ENCODE measurements at regions not wholly inside any gene's neighbourhood (a gene's known extent, or its start where the extent isn't known, plus 50 kb on each side); places are given as distances from the start of the nearest gene placed in this dataset.

DNA sequence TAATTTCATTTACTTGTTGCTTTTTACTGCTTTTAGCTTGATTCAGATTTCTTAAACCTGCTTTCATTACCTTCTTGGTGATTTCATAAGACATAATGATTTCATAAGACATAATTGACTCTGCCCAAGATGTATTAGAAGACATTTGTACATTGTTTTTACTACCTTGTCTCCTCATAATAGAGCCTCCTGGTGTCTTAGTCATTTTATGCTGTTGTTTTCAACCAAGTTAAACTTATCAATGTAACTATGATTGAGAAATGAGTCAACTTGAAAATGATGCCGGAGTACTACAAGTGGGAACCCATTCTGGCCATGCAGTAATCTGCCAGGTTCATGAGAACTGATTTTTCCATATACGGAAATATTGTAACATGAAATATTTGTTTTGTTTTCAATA, 573.6 kb downstream of the MMUT start:
- no peak overlapping the region for H3K4me3 Mint-ChIP-seq
- H3K9me3 ChIP-seq (ENCODE audit: control insufficient read depth, insufficient read depth, low read length): no peaks in the 10 kb centered on the region
- H3K27ac Mint-ChIP-seq: no peak overlapping the region
- H3K36me3 ChIP-seq (ENCODE audit: control insufficient read depth, insufficient read depth, low read length): no peaks in the 10 kb centered on the region
- no peak overlapping the region for H3K4me3 ChIP-seq (ENCODE audit: low read length)
- no peak for TF ChIP-seq CTCF (IDR thresholded peaks at IDR 0.05)
- DNase-seq (no peak), ATAC-seq (no peak)
- no peaks in the 10 kb centered on the region for H3K4me1 Mint-ChIP-seq
- no peaks in the 10 kb centered on the region for H3K4me1 ChIP-seq (ENCODE audit: control insufficient read depth, insufficient read depth, low read length)
- H3K27me3 Mint-ChIP-seq (ENCODE audit: low read depth in 2 of 2): no peaks in the 10 kb centered on the region
- H3K36me3 Mint-ChIP-seq: peaks cover 7% of the 10 kb centered on the region
- H3K27me3 ChIP-seq (ENCODE audit: control insufficient read depth, insufficient read depth, low read length): no peaks in the 10 kb centered on the region
- intact Hi-C loops (cut with micrococcal nuclease): no loop called here
- WGBS (ENCODE audit: insufficient coverage): 83% methylated on average over 1 of the region's 2 CpGs
- peaks cover 22% of the 10 kb centered on the region in 2 donors for H3K9me3 Mint-ChIP-seq
- no peak overlapping the region for H3K27ac ChIP-seq (ENCODE audit: low read length)

DNA sequence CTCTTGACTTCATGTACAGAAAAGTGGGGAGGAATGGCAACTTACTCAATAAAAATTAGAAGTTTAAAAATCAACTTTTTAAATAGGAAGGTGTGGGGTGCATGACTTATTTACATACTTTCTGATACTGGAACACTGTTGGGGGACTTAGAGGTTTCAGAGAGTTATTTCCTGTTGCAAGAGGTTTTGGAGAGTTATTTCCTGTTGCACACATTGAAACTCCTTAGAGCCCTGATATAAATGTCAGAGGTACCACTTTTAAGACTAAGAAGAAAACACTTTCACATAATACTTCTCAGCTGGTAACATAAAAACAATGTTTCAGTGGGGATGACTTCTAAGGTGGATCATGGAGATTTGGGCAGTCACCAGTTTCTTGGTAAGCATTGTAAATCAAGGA, 579.9 kb downstream of the MMUT start:
- Mint-ChIP-seq H3K9me3 (peaks cover 16 to 30% of the 10 kb centered on the region in 2 donors), H3K4me1 (no peaks in the 10 kb centered on the region), H3K4me3 (no peak overlapping the region), H3K27me3 (ENCODE audit: low read depth in 2 of 2) (no peaks in the 10 kb centered on the region), H3K36me3 (no peaks in the 10 kb centered on the region), H3K27ac (no peak overlapping the region)
- Histone ChIP-seq H3K36me3 (ENCODE audit: control insufficient read depth, insufficient read depth, low read length) (no peaks in the 10 kb centered on the region), H3K9me3 (ENCODE audit: control insufficient read depth, insufficient read depth, low read length) (no peaks in the 10 kb centered on the region), H3K27me3 (ENCODE audit: control insufficient read depth, insufficient read depth, low read length) (no peaks in the 10 kb centered on the region), H3K4me1 (ENCODE audit: control insufficient read depth, insufficient read depth, low read length) (no peaks in the 10 kb centered on the region), H3K4me3 (ENCODE audit: low read length) (no peak overlapping the region), H3K27ac (ENCODE audit: low read length) (no peak overlapping the region)
- TF ChIP-seq CTCF (IDR thresholded peaks at IDR 0.05): no peak
- DNase-seq (no peak), ATAC-seq (no peak)
- intact Hi-C loops (cut with micrococcal nuclease): no loop called here

DNA sequence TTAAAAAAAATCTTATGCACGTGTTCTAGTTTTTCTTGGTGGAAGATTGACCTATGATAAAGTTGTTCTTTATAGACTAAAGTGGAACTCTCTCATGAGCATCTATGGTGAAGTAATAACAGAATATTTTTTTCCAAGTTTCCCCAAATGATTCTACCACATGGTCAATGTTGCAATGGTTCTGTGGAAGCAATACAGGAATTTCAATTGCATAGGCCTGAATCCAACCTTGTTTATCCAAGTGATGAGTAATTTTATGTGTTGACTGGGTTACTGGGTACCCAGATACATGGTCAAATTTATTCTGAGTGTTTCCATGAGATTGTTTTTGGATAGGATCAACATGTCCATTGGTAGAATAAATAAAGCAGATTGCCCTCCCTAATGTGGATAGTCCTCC, 581.5 kb downstream of the MMUT start:
- peaks cover 16 to 24% of the 10 kb centered on the region in 2 donors for H3K9me3 Mint-ChIP-seq
- no peaks in the 10 kb centered on the region for H3K4me1 Mint-ChIP-seq
- Histone ChIP-seq H3K27me3 (ENCODE audit: control insufficient read depth, insufficient read depth, low read length) (no peaks in the 10 kb centered on the region), H3K27ac (ENCODE audit: low read length) (no peak overlapping the region), H3K9me3 (ENCODE audit: control insufficient read depth, insufficient read depth, low read length) (peaks cover 3% of the 10 kb centered on the region), H3K4me3 (ENCODE audit: low read length) (no peak overlapping the region), H3K4me1 (ENCODE audit: control insufficient read depth, insufficient read depth, low read length) (no peaks in the 10 kb centered on the region), H3K36me3 (ENCODE audit: control insufficient read depth, insufficient read depth, low read length) (no peaks in the 10 kb centered on the region)
- TF ChIP-seq CTCF (IDR thresholded peaks at IDR 0.05): no peak
- no peaks in the 10 kb centered on the region for H3K27me3 Mint-ChIP-seq (ENCODE audit: low read depth in 2 of 2)
- DNase-seq: no peak
- no peaks in the 10 kb centered on the region for H3K36me3 Mint-ChIP-seq
- ATAC-seq: no peak
- intact Hi-C loops (cut with micrococcal nuclease): no loop called here
- no peak overlapping the region for H3K27ac Mint-ChIP-seq
- no peak overlapping the region for H3K4me3 Mint-ChIP-seq
- no CpG with 5 or more reads among the region's 1 CpG for WGBS (ENCODE audit: insufficient coverage)

DNA sequence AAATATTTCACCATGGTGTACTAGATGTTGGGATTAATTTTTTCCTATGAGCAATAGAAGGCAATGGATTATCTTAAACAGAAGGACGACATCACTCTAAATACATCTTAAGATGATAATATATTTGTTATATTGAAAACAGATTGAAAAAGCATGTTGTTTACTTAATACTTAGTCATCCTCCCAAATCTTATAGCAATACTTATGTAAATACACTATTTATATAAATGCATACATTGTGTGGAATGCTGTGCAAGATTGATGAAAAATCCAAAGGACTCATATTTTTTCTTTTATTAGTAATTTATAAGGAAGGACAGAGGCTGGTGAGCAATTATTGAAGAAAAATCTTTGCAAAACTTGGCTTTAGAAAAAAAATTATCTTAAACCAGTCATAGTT, 593.5 kb downstream of the MMUT start:
- Mint-ChIP-seq H3K4me1 (no peaks in the 10 kb centered on the region), H3K4me3 (no peak overlapping the region), H3K9me3 (peaks cover 10 to 19% of the 10 kb centered on the region in 2 donors), H3K27ac (no peak overlapping the region), H3K27me3 (ENCODE audit: low read depth in 2 of 2) (no peaks in the 10 kb centered on the region), H3K36me3 (no peaks in the 10 kb centered on the region)
- intact Hi-C loops (cut with micrococcal nuclease): no loop called here
- Histone ChIP-seq H3K4me3 (ENCODE audit: low read length) (no peak overlapping the region), H3K36me3 (ENCODE audit: control insufficient read depth, insufficient read depth, low read length) (no peaks in the 10 kb centered on the region), H3K9me3 (ENCODE audit: control insufficient read depth, insufficient read depth, low read length) (peaks cover 4% of the 10 kb centered on the region), H3K27me3 (ENCODE audit: control insufficient read depth, insufficient read depth, low read length) (no peaks in the 10 kb centered on the region), H3K4me1 (ENCODE audit: control insufficient read depth, insufficient read depth, low read length) (no peaks in the 10 kb centered on the region), H3K27ac (ENCODE audit: low read length) (no peak overlapping the region)
- no peak for ATAC-seq
- no CpG with 5 or more reads among the region's 1 CpG for WGBS (ENCODE audit: insufficient coverage)
- DNase-seq: no peak
- TF ChIP-seq CTCF (IDR thresholded peaks at IDR 0.05): no peak

Measured in natural killer cell (primary cell).